ENCODE measurements at regions not wholly inside any gene's neighbourhood (a gene's known extent, or its start where the extent isn't known, plus 50 kb on each side); places are given as distances from the start of the nearest gene placed in this dataset.
"Not testable (repeated sequence)": the region's sequence is repeated elsewhere in the genome, so short reads cannot be mapped to it uniquely, and the experiment has no call there.

GRCh38 chr6:133051240-133051639, 189.9 kb upstream of the EYA4 start:
- DNase-seq (ENCODE audit: low spot score): no peak

GRCh38 chr6:133052465-133052864, 188.7 kb upstream of the EYA4 start:
- no peak for DNase-seq (ENCODE audit: low spot score)

- DNase-seq (ENCODE audit: low spot score): no peak
Observed at GRCh38 chr6:133055441-133055966, 185.7 kb upstream of the EYA4 start.

GRCh38 chr6:133057352-133057751, 183.8 kb upstream of the EYA4 start:
- DNase-seq (ENCODE audit: low spot score): no peak

GRCh38 chr6:133062077-133062476, 179.1 kb upstream of the EYA4 start:
- no peak for DNase-seq (ENCODE audit: low spot score)

- no peak for DNase-seq (ENCODE audit: low spot score)
Observed at GRCh38 chr6:133062696-133063306, 178.4 kb upstream of the EYA4 start.

GRCh38 chr6:133067960-133068359, 173.2 kb upstream of the EYA4 start:
- DNase-seq (ENCODE audit: low spot score): no peak

- no peak for DNase-seq (ENCODE audit: low spot score)
Observed at GRCh38 chr6:133070410-133071043, 170.6 kb upstream of the EYA4 start.

GRCh38 chr6:133079901-133080300, 161.3 kb upstream of the EYA4 start:
- DNase-seq (ENCODE audit: low spot score): no peak

- DNase-seq (ENCODE audit: low spot score): no peak
Observed at GRCh38 chr6:133083248-133083967, 157.7 kb upstream of the EYA4 start.

GRCh38 chr6:133085471-133085870, 155.7 kb upstream of the EYA4 start:
- DNase-seq (ENCODE audit: low spot score): no peak

- DNase-seq (ENCODE audit: low spot score): no peak
Observed at GRCh38 chr6:133085896-133086295, 155.3 kb upstream of the EYA4 start.

GRCh38 chr6:133088931-133089695, 152.0 kb upstream of the EYA4 start:
- no peak for DNase-seq (ENCODE audit: low spot score)

GRCh38 chr6:133092199-133092598, 149.0 kb upstream of the EYA4 start:
- no peak for DNase-seq (ENCODE audit: low spot score)

GRCh38 chr6:133092771-133093170, 148.4 kb upstream of the EYA4 start:
- DNase-seq (ENCODE audit: low spot score): no peak

- DNase-seq (ENCODE audit: low spot score): not testable (repeated sequence)
Observed at GRCh38 chr6:133093211-133093610, 147.9 kb upstream of the EYA4 start.

- DNase-seq (ENCODE audit: low spot score): no peak
Observed at GRCh38 chr6:133093956-133094355, 147.2 kb upstream of the EYA4 start.

GRCh38 chr6:133097208-133097607, 143.9 kb upstream of the EYA4 start:
- no peak for DNase-seq (ENCODE audit: low spot score)

GRCh38 chr6:133099573-133099972, 141.6 kb upstream of the EYA4 start:
- no peak for DNase-seq (ENCODE audit: low spot score)

- DNase-seq (ENCODE audit: low spot score): no peak
Observed at GRCh38 chr6:133100865-133101264, 140.3 kb upstream of the EYA4 start.

- DNase-seq (ENCODE audit: low spot score): no peak
Observed at GRCh38 chr6:133101790-133102189, 139.4 kb upstream of the EYA4 start.

- DNase-seq (ENCODE audit: low spot score): no peak
Observed at GRCh38 chr6:133106934-133107333, 134.2 kb upstream of the EYA4 start.
